ENCODE measurements at regions not wholly inside any gene's neighbourhood (a gene's known extent, or its start where the extent isn't known, plus 50 kb on each side); places are given as distances from the start of the nearest gene placed in this dataset.

- TF ChIP-seq POLR2A (IDR thresholded peaks at IDR 0.05), result no peak
- TF ChIP-seq, protein P1, sequence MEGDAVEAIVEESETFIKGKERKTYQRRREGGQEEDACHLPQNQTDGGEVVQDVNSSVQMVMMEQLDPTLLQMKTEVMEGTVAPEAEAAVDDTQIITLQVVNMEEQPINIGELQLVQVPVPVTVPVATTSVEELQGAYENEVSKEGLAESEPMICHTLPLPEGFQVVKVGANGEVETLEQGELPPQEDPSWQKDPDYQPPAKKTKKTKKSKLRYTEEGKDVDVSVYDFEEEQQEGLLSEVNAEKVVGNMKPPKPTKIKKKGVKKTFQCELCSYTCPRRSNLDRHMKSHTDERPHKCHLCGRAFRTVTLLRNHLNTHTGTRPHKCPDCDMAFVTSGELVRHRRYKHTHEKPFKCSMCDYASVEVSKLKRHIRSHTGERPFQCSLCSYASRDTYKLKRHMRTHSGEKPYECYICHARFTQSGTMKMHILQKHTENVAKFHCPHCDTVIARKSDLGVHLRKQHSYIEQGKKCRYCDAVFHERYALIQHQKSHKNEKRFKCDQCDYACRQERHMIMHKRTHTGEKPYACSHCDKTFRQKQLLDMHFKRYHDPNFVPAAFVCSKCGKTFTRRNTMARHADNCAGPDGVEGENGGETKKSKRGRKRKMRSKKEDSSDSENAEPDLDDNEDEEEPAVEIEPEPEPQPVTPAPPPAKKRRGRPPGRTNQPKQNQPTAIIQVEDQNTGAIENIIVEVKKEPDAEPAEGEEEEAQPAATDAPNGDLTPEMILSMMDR (IDR thresholded peaks at IDR 0.05), result no peak
- H3K4me1 ChIP-seq, result no peaks in the 10 kb centered on the region
- 71 to 82% methylated on average over 4 of the region's 4 CpGs for WGBS, 2 donors
- intact Hi-C loops (cut with DNase I; ENCODE audit: low total_unique reads), result no loop called here
- DNase-seq, result no peak
- H3K36me3 ChIP-seq (ENCODE audit: low read depth, missing control alignments), result no peaks in the 10 kb centered on the region
- H3K9me3 ChIP-seq, result no peaks in the 10 kb centered on the region
- H3K27ac ChIP-seq, result no peak overlapping the region
- H3K4me3 ChIP-seq, result no peak overlapping the region
- no peaks in the 10 kb centered on the region for H3K27me3 ChIP-seq
These were observed 54.3 kb upstream of the HK2 start for GRCh38 chr2:74779587-74780135.

Small RNA genes in the stretch of these regions (small RNA-seq; reads per million reads assigned to genes)
- 0 reads per million in 2 donors for gene AC007387.1
